HL-60 (cell line): ENCODE measurements at regions not wholly inside any gene's neighbourhood (a gene's known extent, or its start where the extent isn't known, plus 50 kb on each side); places are given as distances from the start of the nearest gene placed in this dataset.

Source experiments
- CTCF ChIP-seq: IDR thresholded peaks from one replicate; pipeline ENCODE4 v1.5.1; 2011; ENCODE audit warnings: low read length, control low read depth, inconsistent platforms; ENCODE audit not compliant: insufficient read depth
- POLR2AphosphoS5 ChIP-seq: IDR thresholded peaks from 2 replicates; pipeline ENCODE4 v1.6.1; 2012; ENCODE audit warnings: low read depth
- REST ChIP-seq: IDR thresholded peaks from 2 replicates; pipeline ENCODE4 v1.6.1; 2012; ENCODE audit warnings: low read depth; ENCODE audit not compliant: insufficient replicate concordance
- SPI1 ChIP-seq: IDR thresholded peaks from 2 replicates; pipeline ENCODE4 v1.6.1; 2012; ENCODE audit warnings: low read depth, mild to moderate bottlenecking, borderline replicate concordance

GRCh38 chr2:48845684-48846083 lies 90.2 kb upstream of the LHCGR start:
- no peak for TF ChIP-seq REST
- TF ChIP-seq CTCF = no peak
- TF ChIP-seq SPI1 = no peak
- TF ChIP-seq POLR2AphosphoS5 = no peak
